ENCODE measurements at regions not wholly inside any gene's neighbourhood (a gene's known extent, or its start where the extent isn't known, plus 50 kb on each side); places are given as distances from the start of the nearest gene placed in this dataset.

DNA sequence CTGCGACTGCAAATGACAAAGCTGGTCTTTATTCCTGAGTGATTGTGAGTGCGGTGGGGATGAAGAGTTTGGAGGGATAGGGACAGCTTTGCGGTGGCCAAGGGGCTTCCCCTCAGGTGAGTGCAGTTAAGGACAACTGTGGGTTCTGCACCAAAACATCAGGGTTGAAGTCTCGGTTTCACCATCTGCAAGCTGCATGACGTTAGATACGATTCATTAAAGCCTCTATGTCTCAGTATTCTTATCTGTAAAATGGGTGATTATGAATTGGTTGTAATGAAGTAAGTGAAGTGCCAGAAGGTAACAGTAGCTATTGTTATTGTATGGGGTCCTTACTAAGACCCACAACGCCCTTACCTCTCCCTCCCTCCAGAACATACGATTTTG, 226.8 kb upstream of the DAPK1 start:
- TF ChIP-seq TARDBP (IDR thresholded peaks at IDR 0.05), result no peak
- TF ChIP-seq SUZ12 (IDR thresholded peaks at IDR 0.05), result no peak
- no peak for TF ChIP-seq SP1 (IDR thresholded peaks at IDR 0.05)
- no peak for TF ChIP-seq ELF4 (IDR thresholded peaks at IDR 0.05)
- TF ChIP-seq NFRKB (IDR thresholded peaks at IDR 0.05), result no peak
- no peak for TF ChIP-seq FOXM1 (IDR thresholded peaks at IDR 0.05; ENCODE audit: borderline replicate concordance)
- no peak for TF ChIP-seq HDGF (IDR thresholded peaks at IDR 0.05; ENCODE audit: borderline replicate concordance)
- TF ChIP-seq FOXA1 (IDR thresholded peaks at IDR 0.05), result no peak
- TF ChIP-seq L3MBTL2 (conservative IDR thresholded peaks at IDR 0.05), result no peak
- TF ChIP-seq BHLHE40 (IDR thresholded peaks at IDR 0.05; ENCODE audit: borderline replicate concordance), result no peak
- TF ChIP-seq LEF1 (IDR thresholded peaks at IDR 0.05; ENCODE audit: borderline replicate concordance), result no peak
- no peak for TF ChIP-seq ARNT (IDR thresholded peaks at IDR 0.05)
- TF ChIP-seq ZNF384 (IDR thresholded peaks at IDR 0.05), result no peak
- TF ChIP-seq, protein P1, sequence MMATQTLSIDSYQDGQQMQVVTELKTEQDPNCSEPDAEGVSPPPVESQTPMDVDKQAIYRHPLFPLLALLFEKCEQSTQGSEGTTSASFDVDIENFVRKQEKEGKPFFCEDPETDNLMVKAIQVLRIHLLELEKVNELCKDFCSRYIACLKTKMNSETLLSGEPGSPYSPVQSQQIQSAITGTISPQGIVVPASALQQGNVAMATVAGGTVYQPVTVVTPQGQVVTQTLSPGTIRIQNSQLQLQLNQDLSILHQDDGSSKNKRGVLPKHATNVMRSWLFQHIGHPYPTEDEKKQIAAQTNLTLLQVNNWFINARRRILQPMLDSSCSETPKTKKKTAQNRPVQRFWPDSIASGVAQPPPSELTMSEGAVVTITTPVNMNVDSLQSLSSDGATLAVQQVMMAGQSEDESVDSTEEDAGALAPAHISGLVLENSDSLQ (IDR thresholded peaks at IDR 0.05), result no peak
